ENCODE measurements at regions not wholly inside any gene's neighbourhood (a gene's known extent, or its start where the extent isn't known, plus 50 kb on each side); places are given as distances from the start of the nearest gene placed in this dataset.

DNA sequence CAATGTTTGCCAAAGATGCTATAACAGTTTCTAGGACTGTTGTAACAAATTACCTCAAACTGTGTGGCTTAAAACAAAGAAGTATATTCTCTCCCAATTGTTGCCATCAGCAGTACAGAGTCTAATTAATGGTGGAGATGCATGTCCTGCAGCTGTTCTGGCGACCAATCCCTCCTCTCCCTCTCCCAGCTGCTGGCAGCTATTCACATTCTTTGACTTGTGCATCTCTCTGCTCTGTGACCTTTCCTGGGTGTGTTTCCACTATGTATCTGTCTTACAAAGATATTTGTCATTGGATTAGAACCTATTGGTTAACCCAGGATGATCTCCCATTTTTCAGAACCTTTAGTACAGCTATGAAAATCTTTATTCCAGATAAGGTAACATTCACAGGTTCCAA, 561.7 kb upstream of the POM121L12 start:
- no peak for DNase-seq

GRCh38 chr7:52472006-52472620, 563.3 kb upstream of the POM121L12 start:
- DNase-seq: no peak

DNA sequence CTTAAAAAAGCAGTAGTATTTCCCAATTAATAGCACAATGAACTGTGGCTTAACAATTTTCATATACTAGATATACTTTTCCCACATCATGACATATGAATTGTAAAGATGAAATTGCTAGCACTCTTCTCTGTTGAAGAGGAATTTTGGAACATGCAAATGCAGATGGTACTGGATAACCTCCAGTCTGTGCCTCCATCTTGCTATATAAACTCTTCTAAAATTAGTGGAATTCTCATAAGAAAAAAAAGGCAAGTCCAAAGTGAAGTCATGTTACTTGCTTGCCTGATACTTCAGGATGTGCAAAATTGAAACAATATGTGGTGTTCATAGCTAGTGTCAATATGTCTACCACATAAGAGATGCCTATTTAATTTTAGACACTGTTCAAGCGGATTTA, 570.2 kb upstream of the POM121L12 start:
- DNase-seq: no peak

GRCh38 chr7:52463341-52463740, 572.1 kb upstream of the POM121L12 start:
- no peak for DNase-seq

DNA sequence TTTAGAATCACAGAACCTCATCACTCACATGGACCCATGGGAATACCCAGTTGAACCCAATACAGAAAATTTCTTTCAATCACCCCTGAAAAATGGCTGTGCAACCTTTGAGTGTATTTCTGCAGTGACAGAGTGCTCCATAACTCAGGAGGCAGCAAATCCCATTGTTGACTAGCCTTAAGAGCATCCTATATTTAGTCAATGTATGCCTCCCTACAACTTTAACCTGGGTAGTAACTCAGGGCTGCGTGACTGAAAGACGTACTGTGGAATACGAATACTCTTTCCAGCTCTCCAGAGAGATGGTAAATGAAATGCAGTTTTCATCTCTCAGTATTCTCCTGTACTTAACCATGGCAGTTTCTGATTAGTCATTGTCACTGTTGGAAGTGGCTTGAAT, 573.0 kb upstream of the POM121L12 start:
- no peak for DNase-seq

- no peak for DNase-seq
Observed at GRCh38 chr7:52455571-52455970, 579.9 kb upstream of the POM121L12 start.

DNA sequence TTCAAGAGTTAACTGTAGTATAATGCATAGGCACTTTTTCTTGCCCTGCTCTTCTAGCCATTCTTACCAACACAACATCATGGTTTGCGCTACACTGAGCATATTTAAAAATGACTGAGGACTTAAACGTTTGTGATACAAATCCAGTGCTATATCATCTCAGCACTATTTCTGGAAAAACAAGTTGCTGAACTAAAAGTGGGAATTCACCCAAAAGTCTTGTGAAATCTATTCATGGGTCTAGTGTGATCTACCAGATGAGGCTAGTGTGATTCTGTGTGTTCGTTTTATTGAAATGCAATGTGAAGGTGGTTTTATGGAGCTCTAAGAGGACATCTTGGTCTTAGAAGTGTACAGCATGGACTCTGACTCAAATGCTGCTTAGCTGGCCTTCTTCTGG, 584.6 kb upstream of the POM121L12 start:
- no peak for DNase-seq

GRCh38 chr7:52447581-52448180, 587.8 kb upstream of the POM121L12 start:
- no peak for DNase-seq

DNA sequence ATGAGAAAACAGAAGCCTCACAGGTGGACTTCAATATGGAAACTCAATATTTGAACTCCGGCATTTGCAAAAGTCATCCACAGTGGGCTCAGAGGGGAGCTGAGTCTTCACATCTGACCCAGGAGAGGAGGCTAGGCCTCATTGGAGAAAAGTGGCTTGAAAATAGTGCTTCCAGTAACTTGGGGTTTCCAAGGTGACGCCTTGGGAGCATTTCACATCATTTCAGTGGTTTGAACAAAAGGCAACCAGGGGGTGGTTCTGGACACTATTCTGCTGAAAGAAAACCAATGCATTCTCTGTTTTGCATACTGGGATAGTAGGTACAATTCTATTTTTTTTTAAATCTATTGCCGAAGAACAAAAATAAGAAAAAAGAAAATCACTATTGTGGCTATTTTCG, 599.2 kb upstream of the POM121L12 start:
- DNase-seq: no peak

- DNase-seq: no peak
Observed at GRCh38 chr7:52431082-52431815, 604.2 kb upstream of the POM121L12 start.

- DNase-seq: no peak
Observed at GRCh38 chr7:52423251-52423650, 612.2 kb upstream of the POM121L12 start.

- DNase-seq: no peak
Observed at GRCh38 chr7:52413051-52413450, 622.4 kb upstream of the POM121L12 start.

DNA sequence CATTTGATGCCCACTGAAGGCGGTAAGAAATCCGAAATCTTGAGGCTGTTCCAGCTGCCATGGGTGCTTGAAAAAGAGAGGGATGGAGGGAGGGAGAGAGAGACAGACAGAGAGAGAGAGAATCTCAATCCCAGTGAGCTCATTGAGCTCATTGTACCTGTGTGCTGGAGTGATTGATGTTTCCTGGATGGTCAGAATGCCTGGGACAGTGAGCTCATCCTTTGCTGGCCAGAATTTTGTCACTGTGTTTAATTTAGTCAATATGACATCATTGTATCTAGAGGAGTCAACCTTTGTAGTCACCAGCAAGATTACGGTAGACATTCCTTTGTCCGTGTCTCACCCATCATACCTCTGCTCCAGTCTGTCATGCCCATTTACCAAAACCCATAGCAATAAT, 625.4 kb upstream of the POM121L12 start:
- no peak for DNase-seq

- no peak for DNase-seq
Observed at GRCh38 chr7:52406808-52407207, 628.6 kb upstream of the POM121L12 start.

DNA sequence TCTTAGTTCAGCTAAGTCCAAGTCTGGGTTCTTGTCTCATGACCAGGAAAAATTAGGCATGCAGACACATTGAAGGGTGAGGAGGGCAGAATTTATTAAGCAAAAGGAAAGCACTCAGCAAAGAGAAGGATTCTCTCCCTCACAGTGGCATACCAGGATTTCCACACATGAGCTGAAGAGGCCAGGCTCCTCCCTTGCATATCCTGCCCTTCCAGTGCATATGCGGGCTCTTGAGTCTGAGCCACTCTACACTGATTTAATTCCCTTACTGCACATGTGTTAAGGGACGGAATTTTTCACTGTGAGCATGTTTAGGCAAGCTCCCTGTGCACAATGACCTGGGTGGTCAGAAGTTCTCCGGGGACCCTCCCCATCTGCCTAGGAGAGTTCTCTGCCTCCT, 652.7 kb upstream of the POM121L12 start:
- no peak for DNase-seq

GRCh38 chr7:52369922-52370321, 665.5 kb upstream of the POM121L12 start:
- DNase-seq: no peak

- DNase-seq: no peak
Observed at GRCh38 chr7:52365349-52365748, 670.1 kb upstream of the POM121L12 start.

DNA sequence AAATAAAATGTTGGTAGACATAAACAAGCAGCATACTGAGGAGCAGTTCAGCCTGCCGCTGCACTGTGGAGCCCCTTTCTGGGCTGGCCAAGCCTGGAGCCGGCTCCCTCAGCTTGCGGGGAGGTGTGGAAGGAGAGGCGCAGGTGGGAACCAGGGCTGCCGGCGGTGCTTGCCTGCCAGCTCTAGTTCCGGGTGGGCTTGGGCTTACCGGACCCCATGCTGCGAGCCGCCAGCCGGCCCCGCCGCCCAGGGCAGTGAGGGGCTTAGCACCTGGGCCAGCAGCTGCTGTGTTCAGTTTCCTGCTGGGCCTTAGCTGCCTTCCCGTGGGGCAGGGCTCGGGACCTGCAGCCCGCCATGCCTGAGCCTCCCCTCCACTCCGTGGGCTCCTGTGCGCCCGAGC, 672.9 kb upstream of the POM121L12 start:
- no peak for DNase-seq

DNA sequence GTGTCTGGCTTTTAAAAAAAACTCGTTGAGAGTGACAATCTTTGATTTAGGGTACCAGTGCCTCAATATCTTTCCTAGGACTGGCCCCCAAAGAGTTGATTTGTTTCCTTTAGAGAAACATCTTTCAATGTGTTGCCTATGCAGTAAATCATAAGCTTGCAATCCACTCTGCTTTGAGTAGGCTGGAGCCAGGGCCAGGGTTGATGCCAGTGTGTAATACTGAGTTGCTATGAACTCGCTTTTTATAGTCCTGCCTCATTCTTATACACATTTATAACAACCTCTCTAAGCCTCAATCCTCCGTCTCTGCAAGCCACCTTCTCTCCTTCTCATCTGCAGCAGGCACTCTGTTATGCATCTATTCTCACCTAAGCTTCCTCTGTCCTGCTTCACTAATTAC, 674.9 kb upstream of the POM121L12 start:
- DNase-seq: no peak

DNA sequence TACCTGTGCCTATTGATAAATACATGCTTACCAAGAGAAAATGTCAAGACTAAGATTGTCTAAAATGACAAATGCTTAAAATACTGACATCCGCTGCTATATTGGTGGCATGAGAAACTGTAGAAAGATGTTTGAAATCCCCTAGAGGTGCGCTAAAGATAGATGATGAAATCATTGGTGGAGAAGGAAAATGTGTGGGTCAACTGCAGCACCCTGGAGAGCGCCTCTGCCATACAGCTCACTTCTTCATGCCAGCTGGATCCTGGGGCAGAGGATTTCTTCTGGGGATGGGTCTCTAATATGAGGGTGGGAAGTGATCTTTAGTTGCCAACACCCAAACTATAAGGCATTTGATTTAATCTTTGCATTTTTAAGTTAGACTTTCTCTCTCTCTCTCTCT, 680.4 kb upstream of the POM121L12 start:
- no peak for DNase-seq

DNA sequence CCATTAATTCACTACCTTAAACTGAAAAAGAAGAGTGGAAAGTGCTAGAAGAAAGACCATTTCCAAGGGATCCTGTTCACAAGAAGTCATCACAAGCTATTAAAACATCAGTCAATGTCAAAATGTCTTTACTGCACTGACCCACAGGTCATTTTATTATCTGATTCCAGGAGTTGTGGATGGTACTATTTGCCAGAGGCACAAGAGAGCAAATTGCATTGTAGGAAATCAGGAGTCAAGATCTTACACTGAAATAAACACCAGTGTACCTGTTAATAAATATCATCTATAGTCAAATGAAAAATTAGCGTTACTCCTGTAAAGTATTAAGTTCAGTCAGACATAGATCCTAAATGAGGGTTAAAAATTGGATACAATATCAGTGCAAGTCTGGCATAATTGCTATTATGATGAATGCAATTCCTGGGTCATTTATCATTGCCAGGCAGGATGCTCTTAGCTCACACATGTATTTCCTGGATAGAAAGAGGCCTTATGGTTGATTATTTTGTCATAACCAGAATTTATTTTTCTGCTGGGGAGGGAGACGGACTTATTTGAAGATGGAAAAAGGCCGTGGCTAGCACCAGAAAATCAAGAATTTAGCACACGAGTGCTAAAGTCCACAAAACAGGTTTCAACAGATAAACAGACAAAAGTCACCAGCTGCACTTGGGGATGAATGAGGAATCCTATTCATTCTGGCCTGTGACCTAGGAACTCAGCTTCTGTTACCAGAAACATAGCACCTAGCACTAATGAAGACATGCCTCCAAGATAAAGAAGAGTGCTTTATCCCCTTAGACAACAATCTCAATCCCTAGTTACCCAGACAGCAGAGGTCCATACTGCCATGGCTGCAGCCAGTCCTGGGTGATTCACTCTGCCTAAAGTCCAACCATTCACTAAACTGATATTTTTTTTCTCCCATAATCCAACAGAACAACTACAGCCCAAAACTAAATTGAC, 683.1 kb upstream of the POM121L12 start:
- DNase-seq: no peak

- no peak for DNase-seq
Observed at GRCh38 chr7:52344015-52344414, 691.4 kb upstream of the POM121L12 start.

DNA sequence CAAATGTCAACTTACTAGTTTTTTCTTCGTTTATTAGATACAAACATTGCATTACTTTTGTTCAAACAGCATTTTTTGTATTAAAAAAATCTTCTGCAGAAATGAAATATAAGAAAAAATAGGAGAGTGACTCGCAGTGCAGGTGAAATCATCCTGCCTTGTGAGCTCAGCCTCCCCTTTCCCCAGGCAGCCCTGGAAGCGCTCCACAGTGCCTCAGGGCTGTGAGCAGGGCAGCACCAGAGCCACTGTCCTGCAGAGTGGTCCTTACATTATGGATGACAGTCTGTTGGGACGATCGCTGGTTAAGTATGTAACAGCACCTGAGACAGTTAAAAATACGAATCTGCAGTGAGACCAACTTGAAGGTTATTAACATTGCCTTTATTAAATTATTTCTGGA, 695.4 kb upstream of the POM121L12 start:
- DNase-seq: peak in 1 of 5 donors; percentile 0
